ENCODE measurements at regions not wholly inside any gene's neighbourhood (a gene's known extent, or its start where the extent isn't known, plus 50 kb on each side); places are given as distances from the start of the nearest gene placed in this dataset.
"Not testable (repeated sequence)": the region's sequence is repeated elsewhere in the genome, so short reads cannot be mapped to it uniquely, and the experiment has no call there.

DNA sequence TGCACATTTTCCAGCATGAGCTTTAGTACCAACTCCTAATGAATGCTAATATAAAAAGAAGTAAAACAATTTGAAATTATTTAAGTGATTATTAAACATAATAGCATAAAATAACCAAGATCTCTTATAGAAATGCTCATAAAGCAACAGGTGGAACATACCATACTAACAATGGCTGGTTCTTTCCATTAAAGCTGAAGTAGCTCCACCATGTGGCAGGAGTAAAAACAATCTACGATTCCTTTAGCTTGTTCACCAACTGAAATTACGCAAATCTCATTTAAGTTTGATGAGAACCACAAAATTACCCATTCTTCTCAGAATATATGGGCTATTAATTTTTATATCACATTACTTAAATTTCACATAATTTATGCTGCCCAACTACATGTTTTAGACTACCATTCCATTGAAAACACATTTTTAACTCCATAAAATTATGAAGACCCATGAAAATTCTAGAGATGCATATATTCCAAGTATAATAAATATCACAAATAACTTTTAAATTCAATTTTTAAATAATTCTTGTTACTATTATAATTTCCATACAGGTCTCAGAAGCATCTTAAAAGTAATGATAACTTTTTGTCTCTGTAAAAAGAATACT, 213.6 kb downstream of the DAD1 start:
- no peak overlapping the region for H2AFZ ChIP-seq
- TF ChIP-seq, protein P1, sequence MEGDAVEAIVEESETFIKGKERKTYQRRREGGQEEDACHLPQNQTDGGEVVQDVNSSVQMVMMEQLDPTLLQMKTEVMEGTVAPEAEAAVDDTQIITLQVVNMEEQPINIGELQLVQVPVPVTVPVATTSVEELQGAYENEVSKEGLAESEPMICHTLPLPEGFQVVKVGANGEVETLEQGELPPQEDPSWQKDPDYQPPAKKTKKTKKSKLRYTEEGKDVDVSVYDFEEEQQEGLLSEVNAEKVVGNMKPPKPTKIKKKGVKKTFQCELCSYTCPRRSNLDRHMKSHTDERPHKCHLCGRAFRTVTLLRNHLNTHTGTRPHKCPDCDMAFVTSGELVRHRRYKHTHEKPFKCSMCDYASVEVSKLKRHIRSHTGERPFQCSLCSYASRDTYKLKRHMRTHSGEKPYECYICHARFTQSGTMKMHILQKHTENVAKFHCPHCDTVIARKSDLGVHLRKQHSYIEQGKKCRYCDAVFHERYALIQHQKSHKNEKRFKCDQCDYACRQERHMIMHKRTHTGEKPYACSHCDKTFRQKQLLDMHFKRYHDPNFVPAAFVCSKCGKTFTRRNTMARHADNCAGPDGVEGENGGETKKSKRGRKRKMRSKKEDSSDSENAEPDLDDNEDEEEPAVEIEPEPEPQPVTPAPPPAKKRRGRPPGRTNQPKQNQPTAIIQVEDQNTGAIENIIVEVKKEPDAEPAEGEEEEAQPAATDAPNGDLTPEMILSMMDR (IDR thresholded peaks at IDR 0.05): peak; percentile 69
- no peaks in the 10 kb centered on the region for H3K4me1 ChIP-seq
- no peak overlapping the region for H3K27ac ChIP-seq
- no peaks in the 10 kb centered on the region for H3K27me3 ChIP-seq (ENCODE audit: control insufficient read depth, insufficient read depth, low read length)
- no peaks in the 10 kb centered on the region for H3K9me3 ChIP-seq (ENCODE audit: control insufficient read depth, low read length)
- no peaks in the 10 kb centered on the region for H3K36me3 ChIP-seq (ENCODE audit: control insufficient read depth, insufficient read depth, low read length)
- H3K9ac ChIP-seq: no peak overlapping the region
- H3K4me2 ChIP-seq (ENCODE audit: low read length): no peak overlapping the region
- no peak overlapping the region for H3K4me3 ChIP-seq (ENCODE audit: low read depth, low read length)
- no peaks in the 10 kb centered on the region for H3K79me2 ChIP-seq

DNA sequence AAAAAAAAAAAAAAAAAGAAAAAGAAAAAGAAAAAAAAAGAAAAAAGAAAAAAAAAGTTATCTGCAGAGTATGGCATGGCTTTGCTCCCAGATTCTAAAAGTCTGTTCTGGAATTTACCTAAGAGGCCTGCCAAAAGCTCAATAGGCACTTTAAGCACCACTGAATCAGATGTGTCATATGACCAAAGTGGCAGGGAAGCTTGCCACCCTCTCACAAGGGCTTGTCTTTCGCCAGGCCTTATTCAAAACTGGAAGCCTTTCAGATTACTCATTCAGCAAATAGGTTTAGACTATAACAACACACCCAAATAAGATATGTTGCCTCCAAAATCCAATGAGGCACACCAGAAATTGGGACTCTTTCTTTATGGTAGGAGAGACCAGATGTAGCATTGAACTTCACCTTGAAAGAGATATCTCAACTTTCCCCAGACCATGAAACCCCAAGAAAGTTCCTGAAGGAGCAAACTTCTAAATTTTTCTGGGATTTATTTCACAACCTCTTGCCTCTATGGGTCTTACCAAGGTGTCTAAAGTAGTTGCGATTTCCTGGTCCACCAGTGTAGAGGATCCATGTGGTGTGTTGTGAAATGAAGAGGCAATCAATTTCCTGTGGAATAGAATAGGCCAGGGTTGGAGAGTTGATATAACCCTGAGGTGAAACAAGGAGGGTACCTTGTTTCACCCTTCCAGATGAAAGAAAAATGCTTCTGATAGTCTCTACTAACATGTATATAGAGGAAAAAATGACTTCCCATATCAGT, 218.8 kb downstream of the DAD1 start:
- TF ChIP-seq, protein P1 (IDR thresholded peaks at IDR 0.05): no peak
- Histone ChIP-seq H3K4me2 (ENCODE audit: low read length) (no peak overlapping the region), H3K79me2 (no peaks in the 10 kb centered on the region), H3K9ac (no peak overlapping the region), H3K27me3 (ENCODE audit: control insufficient read depth, insufficient read depth, low read length) (no peaks in the 10 kb centered on the region), H3K36me3 (ENCODE audit: control insufficient read depth, insufficient read depth, low read length) (no peaks in the 10 kb centered on the region), H3K4me1 (no peaks in the 10 kb centered on the region), H3K4me3 (ENCODE audit: low read depth, low read length) (no peak overlapping the region), H2AFZ (no peak overlapping the region), H3K27ac (no peak overlapping the region), H3K9me3 (ENCODE audit: control insufficient read depth, low read length) (no peaks in the 10 kb centered on the region)

DNA sequence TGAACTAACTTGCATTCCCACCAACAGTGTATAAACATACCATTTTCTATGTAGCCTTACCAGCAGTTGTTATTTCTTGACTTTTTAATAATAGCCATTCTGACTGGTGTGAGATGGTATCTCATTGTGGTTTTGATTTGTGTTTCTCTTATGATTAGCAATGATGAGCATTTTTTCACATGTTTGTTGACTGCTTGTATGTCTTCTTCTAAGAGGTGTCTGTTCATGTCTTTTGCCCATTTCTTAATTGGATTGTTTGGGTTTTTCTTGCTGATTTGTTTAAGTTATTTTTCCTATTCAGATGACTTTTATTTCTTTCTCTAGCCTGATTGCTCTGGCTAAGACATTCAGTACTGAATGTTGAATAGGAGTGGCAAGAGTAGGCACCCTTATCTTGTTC, 230.3 kb downstream of the DAD1 start:
- H3K4me1 ChIP-seq: no peaks in the 10 kb centered on the region
- H3K27me3 ChIP-seq (ENCODE audit: control insufficient read depth, insufficient read depth, low read length): no peaks in the 10 kb centered on the region
- H3K4me2 ChIP-seq (ENCODE audit: low read length): no peak overlapping the region
- TF ChIP-seq, protein P1 (IDR thresholded peaks at IDR 0.05): no peak
- no peaks in the 10 kb centered on the region for H3K9me3 ChIP-seq (ENCODE audit: control insufficient read depth, low read length)
- H3K9ac ChIP-seq: no peak overlapping the region
- H3K79me2 ChIP-seq: no peaks in the 10 kb centered on the region
- H3K36me3 ChIP-seq (ENCODE audit: control insufficient read depth, insufficient read depth, low read length): no peaks in the 10 kb centered on the region
- no peak overlapping the region for H2AFZ ChIP-seq
- H3K4me3 ChIP-seq (ENCODE audit: low read depth, low read length): no peak overlapping the region
- no peak overlapping the region for H3K27ac ChIP-seq

DNA sequence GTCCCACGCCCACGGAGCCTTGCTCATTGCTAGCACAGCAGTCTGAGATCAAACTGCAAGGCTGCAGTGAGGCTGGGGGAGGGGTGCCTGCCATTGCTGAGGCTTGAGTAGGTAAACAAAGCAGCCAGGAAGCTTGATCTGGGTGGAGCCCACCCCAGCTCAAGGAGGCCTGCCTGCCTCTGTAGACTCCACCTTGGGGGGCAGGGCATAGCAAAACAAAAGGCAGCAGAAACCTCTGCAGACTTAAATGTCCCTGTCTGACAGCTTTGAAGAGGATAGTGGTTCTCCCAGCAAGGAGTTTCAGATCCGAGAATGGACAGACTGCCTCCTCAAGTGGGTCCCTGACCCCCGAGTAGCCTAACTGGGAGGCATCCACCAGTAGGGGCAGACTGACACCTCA, 239.7 kb downstream of the DAD1 start:
- not testable (repeated sequence) for H3K27me3 ChIP-seq (ENCODE audit: control insufficient read depth, insufficient read depth, low read length); H2AFZ ChIP-seq; H3K4me2 ChIP-seq (ENCODE audit: low read length); H3K27ac ChIP-seq; H3K4me3 ChIP-seq (ENCODE audit: low read depth, low read length); H3K79me2 ChIP-seq; H3K36me3 ChIP-seq (ENCODE audit: control insufficient read depth, insufficient read depth, low read length); H3K4me1 ChIP-seq; H3K9ac ChIP-seq; H3K9me3 ChIP-seq (ENCODE audit: control insufficient read depth, low read length)

DNA sequence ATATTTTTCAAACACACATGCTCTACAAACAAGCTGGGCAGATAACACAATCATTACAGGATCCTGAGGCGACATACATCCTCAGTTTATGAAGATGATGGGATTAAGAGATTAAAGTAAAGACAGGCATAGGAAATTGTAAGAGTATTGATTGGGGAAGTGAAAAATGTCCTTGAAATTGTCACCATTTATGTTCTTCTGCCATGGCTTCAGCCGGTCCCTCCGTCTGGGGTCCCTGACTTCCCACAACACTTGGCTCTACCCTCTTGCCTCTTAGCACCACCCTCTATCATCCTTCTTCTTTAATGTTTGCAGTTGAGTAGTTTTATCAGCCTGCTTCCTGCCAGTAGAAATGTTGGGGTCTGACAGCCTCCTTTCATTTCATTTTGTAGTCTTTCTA, 244.4 kb downstream of the DAD1 start:
- no peaks in the 10 kb centered on the region for H3K79me2 ChIP-seq
- H3K4me1 ChIP-seq: peaks cover 6% of the 10 kb centered on the region
- no peaks in the 10 kb centered on the region for H3K27me3 ChIP-seq (ENCODE audit: control insufficient read depth, insufficient read depth, low read length)
- TF ChIP-seq, protein P1 (IDR thresholded peaks at IDR 0.05): no peak
- no peak overlapping the region for H2AFZ ChIP-seq
- H3K4me2 ChIP-seq (ENCODE audit: low read length): no peak overlapping the region
- H3K36me3 ChIP-seq (ENCODE audit: control insufficient read depth, insufficient read depth, low read length): no peaks in the 10 kb centered on the region
- no peak overlapping the region for H3K27ac ChIP-seq
- no peak overlapping the region for H3K9ac ChIP-seq
- H3K4me3 ChIP-seq (ENCODE audit: low read depth, low read length): no peak overlapping the region
- H3K9me3 ChIP-seq (ENCODE audit: control insufficient read depth, low read length): no peaks in the 10 kb centered on the region

DNA sequence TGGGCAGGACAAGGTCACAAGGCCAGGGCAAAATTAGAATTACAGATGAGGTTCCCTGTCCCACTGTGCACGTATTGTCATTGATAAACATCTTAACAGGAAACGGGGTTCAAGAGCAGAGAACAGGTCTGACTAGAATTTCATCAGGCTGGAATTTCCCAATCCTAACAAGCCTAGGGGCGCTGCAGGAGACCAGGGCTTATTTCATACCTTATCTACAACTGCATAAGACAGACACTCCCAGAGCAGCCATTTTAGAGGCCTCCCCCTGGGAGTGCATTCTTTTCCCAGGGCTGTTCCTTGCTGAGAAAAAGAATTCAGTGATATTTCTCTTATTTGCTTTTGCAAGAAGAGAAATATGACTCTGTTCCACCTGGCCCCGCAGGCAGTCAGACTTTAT, 244.8 kb downstream of the DAD1 start:
- H3K27me3 ChIP-seq (ENCODE audit: control insufficient read depth, insufficient read depth, low read length); H3K4me3 ChIP-seq (ENCODE audit: low read depth, low read length); H3K9me3 ChIP-seq (ENCODE audit: control insufficient read depth, low read length): not testable (repeated sequence)

More for the DNA sequence above, 244.8 kb downstream of the DAD1 start:
- not testable (repeated sequence) for H3K27ac ChIP-seq; H2AFZ ChIP-seq; H3K9ac ChIP-seq; H3K4me2 ChIP-seq (ENCODE audit: low read length); H3K36me3 ChIP-seq (ENCODE audit: control insufficient read depth, insufficient read depth, low read length); H3K79me2 ChIP-seq
- peaks cover 10% of the 10 kb centered on the region for H3K4me1 ChIP-seq
